GM18861 (cell line): ENCODE measurements at regions not wholly inside any gene's neighbourhood (a gene's known extent, or its start where the extent isn't known, plus 50 kb on each side); places are given as distances from the start of the nearest gene placed in this dataset.

Source experiments
- ATAC-seq: cut with Tn5 transposase; IDR thresholded peaks from one replicate; pipeline ENCODE4 v1.9.1; 2021; ENCODE audit not compliant: unreplicated experiment

GRCh38 chr1:209380420-209380819 lies 203.1 kb upstream of the CAMK1G start:
- ATAC-seq = no peak

- ATAC-seq = no peak
These were observed 201.0 kb upstream of the CAMK1G start for GRCh38 chr1:209382231-209383100.

- ATAC-seq = no peak
These were observed 200.1 kb upstream of the CAMK1G start for GRCh38 chr1:209383422-209383821.

- ATAC-seq = no peak
These were observed 199.4 kb upstream of the CAMK1G start for GRCh38 chr1:209383907-209384709.

- no peak for ATAC-seq
These were observed 198.6 kb upstream of the CAMK1G start for GRCh38 chr1:209384710-209385550.

- ATAC-seq = no peak
These were observed 197.4 kb upstream of the CAMK1G start for GRCh38 chr1:209386156-209386555.

GRCh38 chr1:209387271-209387968 lies 196.1 kb upstream of the CAMK1G start:
- no peak for ATAC-seq

- no peak for ATAC-seq
These were observed 195.6 kb upstream of the CAMK1G start for GRCh38 chr1:209387969-209388329.

GRCh38 chr1:209388358-209388757 lies 195.2 kb upstream of the CAMK1G start:
- no peak for ATAC-seq

GRCh38 chr1:209389258-209389657 lies 194.3 kb upstream of the CAMK1G start:
- no peak for ATAC-seq

- ATAC-seq = no peak
These were observed 193.5 kb upstream of the CAMK1G start for GRCh38 chr1:209389975-209390374.

GRCh38 chr1:209390764-209391163 lies 192.8 kb upstream of the CAMK1G start:
- no peak for ATAC-seq

GRCh38 chr1:209391792-209392191 lies 191.7 kb upstream of the CAMK1G start:
- ATAC-seq = no peak

GRCh38 chr1:209395169-209395568 lies 188.3 kb upstream of the CAMK1G start:
- ATAC-seq = no peak

- no peak for ATAC-seq
These were observed 186.1 kb upstream of the CAMK1G start for GRCh38 chr1:209397371-209397770.

GRCh38 chr1:209397910-209398309 lies 185.6 kb upstream of the CAMK1G start:
- ATAC-seq = no peak

GRCh38 chr1:209398313-209398991 lies 185.1 kb upstream of the CAMK1G start:
- ATAC-seq = no peak

GRCh38 chr1:209399800-209400199 lies 183.7 kb upstream of the CAMK1G start:
- ATAC-seq = no peak

GRCh38 chr1:209400351-209401220 lies 182.9 kb upstream of the CAMK1G start:
- ATAC-seq = peak; percentile 33
